ENCODE measurements at regions not wholly inside any gene's neighbourhood (a gene's known extent, or its start where the extent isn't known, plus 50 kb on each side); places are given as distances from the start of the nearest gene placed in this dataset.

GRCh38 chr3:162956711-162957110 lies 1460.1 kb downstream of the OTOL1 start:
- no peak overlapping the region for H2BK5ac ChIP-seq (ENCODE audit: insufficient read length, low read length)
- Mint-ChIP-seq H3K4me1 (no peaks in the 10 kb centered on the region), H3K27me3 (ENCODE audit: low read depth) (no peaks in the 10 kb centered on the region), H3K9me3 (peaks cover 0 to 2% of the 10 kb centered on the region in 2 experiments; a peak in 1 of 5 replicates), H3K27ac (no peak overlapping the region), H3K36me3 (ENCODE audit: insufficient read depth in 1 of 3, low read depth in 3 of 3) (no peaks in the 10 kb centered on the region; a peak in 1 of 7 replicates), H3K4me3 (no peak overlapping the region)
- no peak overlapping the region for H3K23ac ChIP-seq (ENCODE audit: insufficient read length, low read depth, low read length)
- H3K27ac ChIP-seq (ENCODE audit: insufficient read length, low read depth, low read length) = no peak overlapping the region
- no peak overlapping the region for H3T11ph ChIP-seq (ENCODE audit: low read length)
- no peak overlapping the region for H2AFZ ChIP-seq (ENCODE audit: low read length)
- no peak overlapping the region for H3K14ac ChIP-seq (ENCODE audit: insufficient read depth, low read length)
- no peaks in the 10 kb centered on the region for H3K79me1 ChIP-seq (ENCODE audit: insufficient read depth, low read depth, low read length, poor library complexity, severe bottlenecking)
- H3K4me2 ChIP-seq (ENCODE audit: insufficient read depth, insufficient read length, low read length) = no peak overlapping the region
- H2BK20ac ChIP-seq (ENCODE audit: low read depth, low read length, poor library complexity, severe bottlenecking) = no peak overlapping the region
- H3K56ac ChIP-seq (ENCODE audit: insufficient read length, low read depth, low read length) = no peak overlapping the region
- no peaks in the 10 kb centered on the region for H3K27me3 ChIP-seq (ENCODE audit: insufficient read depth, low read length)
- no peak overlapping the region for H4K91ac ChIP-seq (ENCODE audit: insufficient read length, low read depth, low read length)
- H2BK12ac ChIP-seq (ENCODE audit: insufficient read length, low read depth, low read length) = no peak overlapping the region
- no peak overlapping the region for H4K8ac ChIP-seq (replicated peaks; ENCODE audit: insufficient read length, low read depth, low read length)
- no peak overlapping the region for H3K18ac ChIP-seq (ENCODE audit: insufficient read length, low read depth, low read length)
- no peak overlapping the region for H4K5ac ChIP-seq (ENCODE audit: insufficient read length, low read depth, low read length)
- no peak for TF ChIP-seq CTCF (conservative IDR thresholded peaks at IDR 0.05)
- DNase-seq = no peak
- no peak overlapping the region for H2BK15ac ChIP-seq (ENCODE audit: low read depth, low read length)
- H3K4ac ChIP-seq (ENCODE audit: low read depth, low read length) = no peak overlapping the region
- H3K9ac ChIP-seq (ENCODE audit: extremely low read depth, insufficient read length, low read length) = no peak overlapping the region
- H3K79me2 ChIP-seq (ENCODE audit: insufficient read depth, low read length) = no peaks in the 10 kb centered on the region
- no peak overlapping the region for H2BK120ac ChIP-seq (ENCODE audit: low read depth, low read length, poor library complexity, severe bottlenecking)
- no peaks in the 10 kb centered on the region for H4K20me1 ChIP-seq (ENCODE audit: control insufficient read depth, insufficient read depth, insufficient read length)
- H2AK5ac ChIP-seq (ENCODE audit: insufficient read length, low read length) = no peak overlapping the region
- no peaks in the 10 kb centered on the region for H3K9me3 ChIP-seq (ENCODE audit: control insufficient read depth, low read depth, low read length)
- no peaks in the 10 kb centered on the region for H3K4me1 ChIP-seq (ENCODE audit: insufficient read depth, low read length)
- H3K23me2 ChIP-seq (ENCODE audit: insufficient read length, low read depth, low read length, poor library complexity, severe bottlenecking) = no peaks in the 10 kb centered on the region

Measured in H9 (cell line).